ENCODE measurements at regions not wholly inside any gene's neighbourhood (a gene's known extent, or its start where the extent isn't known, plus 50 kb on each side); places are given as distances from the start of the nearest gene placed in this dataset.

GRCh38 chr18:9039441-9040071, 62.9 kb upstream of the NDUFV2 start:
- TF ChIP-seq POLR2AphosphoS5 (IDR thresholded peaks at IDR 0.05) (no peak), POLR2A (IDR thresholded peaks at IDR 0.05) (no peak), CTCF (IDR thresholded peaks at IDR 0.05) (no peak), EP300 (IDR thresholded peaks at IDR 0.05) (no peak)

Data from suprapubic skin (tissue), 4 donors.